ENCODE measurements at regions not wholly inside any gene's neighbourhood (a gene's known extent, or its start where the extent isn't known, plus 50 kb on each side); places are given as distances from the start of the nearest gene placed in this dataset.

DNA sequence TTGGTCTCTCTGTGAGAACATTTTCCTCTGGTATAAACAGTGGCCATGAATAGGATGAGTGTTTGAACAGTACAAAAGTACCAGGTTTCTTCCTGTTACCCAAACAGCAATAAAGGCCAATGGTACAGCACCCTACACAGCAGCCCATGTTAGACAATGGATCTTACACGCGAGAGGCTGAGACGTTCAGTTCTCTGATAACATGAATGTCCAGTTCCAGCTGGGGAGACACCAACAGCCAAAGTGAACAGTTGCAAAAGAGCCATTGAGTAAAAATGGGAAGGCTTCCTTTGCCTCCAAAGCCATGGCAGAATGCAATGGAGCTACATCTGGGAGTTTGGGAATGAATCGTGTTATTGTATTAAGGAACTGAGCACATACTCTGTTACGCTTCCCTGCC lies 246.8 kb upstream of the SGK1 start:
- H3K4me1 ChIP-seq (ENCODE audit: control insufficient read depth, low read length) = no peaks in the 10 kb centered on the region
- no peaks in the 10 kb centered on the region for H3F3A ChIP-seq (ENCODE audit: control insufficient read depth, insufficient read depth)
- H3K79me2 ChIP-seq (ENCODE audit: control insufficient read depth, low read length) = no peaks in the 10 kb centered on the region
- no peaks in the 10 kb centered on the region for H3K36me3 ChIP-seq (ENCODE audit: control insufficient read depth, low read length)
- H3K27ac ChIP-seq (ENCODE audit: low read depth, low read length) = no peak overlapping the region
- no peaks in the 10 kb centered on the region for H4K20me1 ChIP-seq (ENCODE audit: control insufficient read depth, insufficient read depth, low read depth, low read length)
- H3K9me3 ChIP-seq (ENCODE audit: control insufficient read depth, insufficient read depth, low read length) = no peaks in the 10 kb centered on the region
- H3K27me3 ChIP-seq (ENCODE audit: control insufficient read depth, low read length) = no peaks in the 10 kb centered on the region
- no peak overlapping the region for H3K4me3 ChIP-seq (ENCODE audit: low read length)
- H3K4me2 ChIP-seq (ENCODE audit: low read length) = no peak overlapping the region
- H3K9me2 ChIP-seq (replicated peaks; ENCODE audit: control insufficient read depth, low read length) = no peaks in the 10 kb centered on the region
- TF ChIP-seq, protein P1, sequence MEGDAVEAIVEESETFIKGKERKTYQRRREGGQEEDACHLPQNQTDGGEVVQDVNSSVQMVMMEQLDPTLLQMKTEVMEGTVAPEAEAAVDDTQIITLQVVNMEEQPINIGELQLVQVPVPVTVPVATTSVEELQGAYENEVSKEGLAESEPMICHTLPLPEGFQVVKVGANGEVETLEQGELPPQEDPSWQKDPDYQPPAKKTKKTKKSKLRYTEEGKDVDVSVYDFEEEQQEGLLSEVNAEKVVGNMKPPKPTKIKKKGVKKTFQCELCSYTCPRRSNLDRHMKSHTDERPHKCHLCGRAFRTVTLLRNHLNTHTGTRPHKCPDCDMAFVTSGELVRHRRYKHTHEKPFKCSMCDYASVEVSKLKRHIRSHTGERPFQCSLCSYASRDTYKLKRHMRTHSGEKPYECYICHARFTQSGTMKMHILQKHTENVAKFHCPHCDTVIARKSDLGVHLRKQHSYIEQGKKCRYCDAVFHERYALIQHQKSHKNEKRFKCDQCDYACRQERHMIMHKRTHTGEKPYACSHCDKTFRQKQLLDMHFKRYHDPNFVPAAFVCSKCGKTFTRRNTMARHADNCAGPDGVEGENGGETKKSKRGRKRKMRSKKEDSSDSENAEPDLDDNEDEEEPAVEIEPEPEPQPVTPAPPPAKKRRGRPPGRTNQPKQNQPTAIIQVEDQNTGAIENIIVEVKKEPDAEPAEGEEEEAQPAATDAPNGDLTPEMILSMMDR (IDR thresholded peaks at IDR 0.05; ENCODE audit: low read depth, low read length, poor library complexity, severe bottlenecking) = no peak
- no peak for TF ChIP-seq EZH2phosphoT487 (IDR thresholded peaks at IDR 0.05; ENCODE audit: borderline replicate concordance, low read length)

DNA sequence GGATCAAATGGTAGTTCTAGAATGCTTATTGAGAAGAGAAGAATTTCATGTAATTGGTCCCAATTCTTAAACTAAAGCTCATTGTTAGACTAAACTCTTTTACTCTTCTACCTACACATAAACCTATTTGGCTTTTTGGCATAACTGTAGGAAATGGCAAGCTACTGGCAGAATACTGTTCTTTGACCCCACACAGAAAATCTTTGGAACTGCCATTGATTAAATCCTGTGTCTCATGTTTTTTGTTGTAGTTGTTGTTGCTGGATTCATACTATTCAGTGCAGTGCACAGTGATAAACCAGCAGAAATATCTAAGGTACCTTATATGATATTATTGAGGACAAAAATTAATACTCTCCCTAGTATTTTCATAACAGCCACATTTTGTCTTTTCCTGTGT lies 242.1 kb upstream of the SGK1 start:
- Histone ChIP-seq H3K4me2 (ENCODE audit: low read length) (no peak overlapping the region), H3K36me3 (ENCODE audit: control insufficient read depth, low read length) (no peaks in the 10 kb centered on the region), H3K9me3 (ENCODE audit: control insufficient read depth, insufficient read depth, low read length) (no peaks in the 10 kb centered on the region), H4K20me1 (ENCODE audit: control insufficient read depth, insufficient read depth, low read depth, low read length) (no peaks in the 10 kb centered on the region), H3K4me1 (ENCODE audit: control insufficient read depth, low read length) (no peaks in the 10 kb centered on the region), H3K79me2 (ENCODE audit: control insufficient read depth, low read length) (no peaks in the 10 kb centered on the region), H3K4me3 (ENCODE audit: low read length) (no peak overlapping the region), H3F3A (ENCODE audit: control insufficient read depth, insufficient read depth) (no peaks in the 10 kb centered on the region), H3K27me3 (ENCODE audit: control insufficient read depth, low read length) (no peaks in the 10 kb centered on the region), H3K27ac (ENCODE audit: low read depth, low read length) (no peak overlapping the region), H3K9me2 (replicated peaks; ENCODE audit: control insufficient read depth, low read length) (no peaks in the 10 kb centered on the region)
- TF ChIP-seq EZH2phosphoT487 (IDR thresholded peaks at IDR 0.05; ENCODE audit: borderline replicate concordance, low read length) = no peak
- TF ChIP-seq, protein P1 (IDR thresholded peaks at IDR 0.05; ENCODE audit: low read depth, low read length, poor library complexity, severe bottlenecking) = no peak

DNA sequence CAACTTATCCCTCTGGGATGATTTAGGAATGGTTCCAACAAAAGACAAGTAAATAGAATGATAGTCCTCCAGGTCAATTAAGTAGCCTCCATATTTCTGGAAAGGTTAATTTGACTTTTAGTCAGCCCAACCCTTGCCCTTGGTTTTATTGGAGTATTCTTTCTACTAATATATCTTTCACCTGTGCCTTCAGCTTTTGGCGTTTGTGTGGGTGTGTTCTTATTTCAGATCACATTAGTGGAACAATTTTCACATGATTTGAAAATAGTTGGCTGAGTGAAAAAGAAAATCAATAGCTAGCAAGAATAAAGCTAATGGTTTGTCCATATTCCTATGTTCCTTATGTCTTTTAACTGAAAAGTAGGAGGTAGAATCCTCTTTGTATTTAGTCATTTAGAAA lies 239.6 kb upstream of the SGK1 start:
- H3K36me3 ChIP-seq (ENCODE audit: control insufficient read depth, low read length) = no peaks in the 10 kb centered on the region
- no peak overlapping the region for H3K4me2 ChIP-seq (ENCODE audit: low read length)
- no peaks in the 10 kb centered on the region for H4K20me1 ChIP-seq (ENCODE audit: control insufficient read depth, insufficient read depth, low read depth, low read length)
- TF ChIP-seq, protein P1 (IDR thresholded peaks at IDR 0.05; ENCODE audit: low read depth, low read length, poor library complexity, severe bottlenecking) = no peak
- TF ChIP-seq EZH2phosphoT487 (IDR thresholded peaks at IDR 0.05; ENCODE audit: borderline replicate concordance, low read length) = no peak
- H3K4me1 ChIP-seq (ENCODE audit: control insufficient read depth, low read length) = no peaks in the 10 kb centered on the region
- H3K27me3 ChIP-seq (ENCODE audit: control insufficient read depth, low read length) = no peaks in the 10 kb centered on the region
- H3F3A ChIP-seq (ENCODE audit: control insufficient read depth, insufficient read depth) = no peaks in the 10 kb centered on the region
- H3K27ac ChIP-seq (ENCODE audit: low read depth, low read length) = no peak overlapping the region
- H3K9me3 ChIP-seq (ENCODE audit: control insufficient read depth, insufficient read depth, low read length) = no peaks in the 10 kb centered on the region
- H3K9me2 ChIP-seq (replicated peaks; ENCODE audit: control insufficient read depth, low read length) = no peaks in the 10 kb centered on the region
- no peaks in the 10 kb centered on the region for H3K79me2 ChIP-seq (ENCODE audit: control insufficient read depth, low read length)
- no peak overlapping the region for H3K4me3 ChIP-seq (ENCODE audit: low read length)

DNA sequence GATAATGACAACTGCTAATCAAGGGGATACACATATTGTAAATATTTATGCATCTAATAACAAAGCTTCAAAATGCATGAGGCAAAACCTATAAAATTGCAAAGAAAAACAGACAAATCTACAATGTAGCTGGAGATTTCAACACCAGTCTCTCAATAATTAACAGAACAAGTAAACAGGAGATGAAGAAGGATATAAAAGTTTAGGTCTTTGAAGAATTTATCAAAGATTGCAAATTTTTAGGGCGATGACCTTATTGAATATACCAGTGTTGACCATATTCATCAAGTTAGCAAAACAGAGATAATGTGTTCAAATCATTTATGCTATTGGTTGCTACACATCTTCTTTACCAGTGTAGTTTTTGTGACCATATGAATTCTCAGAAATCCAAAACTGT lies 237.8 kb upstream of the SGK1 start:
- Histone ChIP-seq H3K27me3 (ENCODE audit: control insufficient read depth, low read length) (no peaks in the 10 kb centered on the region), H3K27ac (ENCODE audit: low read depth, low read length) (no peak overlapping the region), H3K4me2 (ENCODE audit: low read length) (no peak overlapping the region), H3K4me1 (ENCODE audit: control insufficient read depth, low read length) (no peaks in the 10 kb centered on the region), H4K20me1 (ENCODE audit: control insufficient read depth, insufficient read depth, low read depth, low read length) (no peaks in the 10 kb centered on the region), H3K4me3 (ENCODE audit: low read length) (no peak overlapping the region), H3K79me2 (ENCODE audit: control insufficient read depth, low read length) (no peaks in the 10 kb centered on the region), H3F3A (ENCODE audit: control insufficient read depth, insufficient read depth) (no peaks in the 10 kb centered on the region), H3K9me3 (ENCODE audit: control insufficient read depth, insufficient read depth, low read length) (no peaks in the 10 kb centered on the region), H3K9me2 (replicated peaks; ENCODE audit: control insufficient read depth, low read length) (no peaks in the 10 kb centered on the region), H3K36me3 (ENCODE audit: control insufficient read depth, low read length) (no peaks in the 10 kb centered on the region)
- TF ChIP-seq, protein P1 (IDR thresholded peaks at IDR 0.05; ENCODE audit: low read depth, low read length, poor library complexity, severe bottlenecking) = no peak
- no peak for TF ChIP-seq EZH2phosphoT487 (IDR thresholded peaks at IDR 0.05; ENCODE audit: borderline replicate concordance, low read length)

All from DOHH2 (cell line).